ENCODE measurements at regions not wholly inside any gene's neighbourhood (a gene's known extent, or its start where the extent isn't known, plus 50 kb on each side); places are given as distances from the start of the nearest gene placed in this dataset.

DNA sequence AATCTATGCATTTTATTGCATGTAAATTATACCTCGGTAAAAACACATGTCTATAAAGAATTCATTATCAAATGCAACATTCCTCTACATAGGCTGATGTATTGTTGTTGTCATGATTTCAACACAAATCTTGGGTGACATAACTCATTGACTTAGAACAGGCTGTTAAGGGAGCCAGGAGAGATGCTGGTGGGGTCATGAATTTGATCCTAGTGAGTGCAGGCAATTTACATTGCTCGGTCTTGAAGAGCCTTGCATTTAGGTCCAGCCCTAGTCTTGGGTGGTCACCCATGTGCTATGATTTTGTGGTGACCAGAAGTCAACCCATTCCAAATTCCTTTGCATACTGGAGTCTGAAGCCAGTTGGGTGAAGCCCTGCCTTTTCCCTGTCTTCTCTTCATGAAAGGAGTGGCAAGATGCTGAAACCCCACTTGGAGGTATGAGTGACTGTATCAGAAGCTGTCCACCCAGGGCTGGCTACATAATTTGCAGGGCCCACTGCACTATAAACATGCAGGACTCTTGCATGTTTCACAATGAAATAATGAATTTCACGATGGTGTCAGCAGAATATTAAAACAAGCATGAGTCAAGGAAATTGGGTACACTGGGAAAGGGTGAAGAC, 59.2 kb downstream of the RPLP1 start:
- H3K36me3 ChIP-seq = no peaks in the 10 kb centered on the region
- H3K27ac ChIP-seq = no peak overlapping the region
- no peaks in the 10 kb centered on the region for H3K9me3 ChIP-seq
- no peaks in the 10 kb centered on the region for H3K27me3 ChIP-seq (replicated peaks; ENCODE audit: insufficient read depth)
- TF ChIP-seq CTCF (IDR thresholded peaks at IDR 0.05) = no peak
- no peak for TF ChIP-seq POLR2A (IDR thresholded peaks at IDR 0.05)
- no peak for TF ChIP-seq POLR2AphosphoS5 (IDR thresholded peaks at IDR 0.05)
- H3K4me1 ChIP-seq (replicated peaks) = no peaks in the 10 kb centered on the region
- H3K4me3 ChIP-seq = no peak overlapping the region
- intact Hi-C loops (cut with DNase I) = no loop called here
- DNase-seq (ENCODE audit: low spot score) = no peak
- 93% methylated on average over 3 of the region's 3 CpGs for WGBS

- H3K9me3 ChIP-seq = no peaks in the 10 kb centered on the region
- no peaks in the 10 kb centered on the region for H3K36me3 ChIP-seq
- TF ChIP-seq POLR2A (IDR thresholded peaks at IDR 0.05) (no peak), POLR2AphosphoS5 (IDR thresholded peaks at IDR 0.05) (no peak), CTCF (IDR thresholded peaks at IDR 0.05) (no peak)
- no peak overlapping the region for H3K4me3 ChIP-seq
- no peaks in the 10 kb centered on the region for H3K4me1 ChIP-seq (replicated peaks)
- intact Hi-C loops (cut with DNase I) = no loop called here
- 93% methylated on average over 5 of the region's 5 CpGs for WGBS
- H3K27ac ChIP-seq = no peak overlapping the region
- no peak for DNase-seq (ENCODE audit: low spot score)
- H3K27me3 ChIP-seq (replicated peaks; ENCODE audit: insufficient read depth) = no peaks in the 10 kb centered on the region
These were observed 60.9 kb downstream of the RPLP1 start for GRCh38 chr15:69513450-69513960.

DNA sequence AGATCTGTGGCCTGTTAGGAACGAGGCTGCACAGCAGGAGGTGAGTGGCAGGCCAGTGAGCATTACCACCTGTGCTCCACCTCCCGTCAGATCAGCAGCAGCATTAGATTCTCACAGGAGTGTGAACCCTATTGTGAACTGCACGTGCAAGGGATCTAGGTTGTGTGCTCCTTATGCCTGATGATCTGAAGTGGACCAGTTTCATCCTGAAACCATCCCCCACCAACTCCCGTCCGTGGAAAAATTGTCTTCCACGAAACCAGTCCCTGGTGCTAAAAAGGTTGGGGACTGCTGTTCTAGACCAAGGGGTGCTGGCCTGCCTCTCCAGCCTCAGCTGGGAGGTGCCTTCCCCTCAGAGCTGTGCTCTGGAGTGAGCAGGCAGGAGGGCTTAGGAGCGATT, 61.4 kb downstream of the RPLP1 start:
- 79% methylated on average over 7 of the region's 7 CpGs for WGBS
- H3K27me3 ChIP-seq (replicated peaks; ENCODE audit: insufficient read depth) = no peaks in the 10 kb centered on the region
- H3K27ac ChIP-seq = no peak overlapping the region
- no peak for TF ChIP-seq POLR2A (IDR thresholded peaks at IDR 0.05)
- no peak for TF ChIP-seq CTCF (IDR thresholded peaks at IDR 0.05)
- TF ChIP-seq POLR2AphosphoS5 (IDR thresholded peaks at IDR 0.05) = no peak
- intact Hi-C loops (cut with DNase I) = no loop called here
- H3K4me3 ChIP-seq = no peak overlapping the region
- no peaks in the 10 kb centered on the region for H3K9me3 ChIP-seq
- H3K36me3 ChIP-seq = no peaks in the 10 kb centered on the region
- no peaks in the 10 kb centered on the region for H3K4me1 ChIP-seq (replicated peaks)
- DNase-seq (ENCODE audit: low spot score) = no peak

GRCh38 chr15:69515508-69515907, 62.9 kb downstream of the RPLP1 start:
- TF ChIP-seq CTCF (IDR thresholded peaks at IDR 0.05) (no peak), POLR2AphosphoS5 (IDR thresholded peaks at IDR 0.05) (no peak), POLR2A (IDR thresholded peaks at IDR 0.05) (no peak)
- no peak overlapping the region for H3K4me3 ChIP-seq
- H3K4me1 ChIP-seq (replicated peaks) = no peaks in the 10 kb centered on the region
- H3K27ac ChIP-seq = no peak overlapping the region
- no peaks in the 10 kb centered on the region for H3K27me3 ChIP-seq (replicated peaks; ENCODE audit: insufficient read depth)
- no peaks in the 10 kb centered on the region for H3K36me3 ChIP-seq
- WGBS = 95% methylated on average over 4 of the region's 4 CpGs
- intact Hi-C loops (cut with DNase I) = no loop called here
- no peak for DNase-seq (ENCODE audit: low spot score)
- H3K9me3 ChIP-seq = no peaks in the 10 kb centered on the region

- WGBS = 88% methylated on average over 3 of the region's 3 CpGs
- Histone ChIP-seq H3K27ac (no peak overlapping the region), H3K36me3 (no peaks in the 10 kb centered on the region), H3K4me3 (no peak overlapping the region), H3K4me1 (replicated peaks) (no peaks in the 10 kb centered on the region), H3K27me3 (replicated peaks; ENCODE audit: insufficient read depth) (no peaks in the 10 kb centered on the region), H3K9me3 (no peaks in the 10 kb centered on the region)
- no peak for DNase-seq (ENCODE audit: low spot score)
- intact Hi-C loops (cut with DNase I) = no loop called here
- no peak for TF ChIP-seq POLR2A (IDR thresholded peaks at IDR 0.05)
- TF ChIP-seq POLR2AphosphoS5 (IDR thresholded peaks at IDR 0.05) = no peak
- no peak for TF ChIP-seq CTCF (IDR thresholded peaks at IDR 0.05)
These were observed 63.3 kb downstream of the RPLP1 start for GRCh38 chr15:69515926-69516325.

Data from prostate gland (tissue), 2 donors.